ENCODE measurements at regions not wholly inside any gene's neighbourhood (a gene's known extent, or its start where the extent isn't known, plus 50 kb on each side); places are given as distances from the start of the nearest gene placed in this dataset.

- in situ Hi-C loops (cut with HindIII; ENCODE audit: low sequenced_read_pairs) = no loop called here
Measured at GRCh38 chr22:47245786-47246185, 483.3 kb downstream of the TBC1D22A start.

DNA sequence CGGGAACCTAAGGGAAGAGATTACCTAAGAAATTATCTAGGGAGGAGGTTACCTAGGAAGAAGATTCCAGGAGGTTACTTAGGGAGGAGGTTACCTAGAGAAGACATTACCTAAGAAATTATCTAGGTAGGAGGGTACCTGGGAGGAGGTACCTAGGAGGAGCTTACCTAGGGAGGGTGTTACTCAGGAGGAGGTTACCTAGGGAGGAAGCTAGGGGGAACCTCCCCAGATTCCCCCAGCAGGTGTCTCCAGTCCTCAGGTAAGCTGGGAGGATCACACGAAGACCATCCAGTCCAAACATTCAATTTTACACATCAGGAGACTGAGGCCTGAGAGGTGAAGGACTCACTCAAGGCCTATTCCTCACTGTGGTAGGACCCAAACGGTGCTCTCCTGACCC is 482.8 kb downstream of the TBC1D22A start:
- in situ Hi-C loops (cut with HindIII; ENCODE audit: low sequenced_read_pairs) = no loop called here

- in situ Hi-C loops (cut with HindIII; ENCODE audit: low sequenced_read_pairs) = no loop called here
Measured at GRCh38 chr22:47240116-47240515, 477.7 kb downstream of the TBC1D22A start.

- in situ Hi-C loops (cut with HindIII; ENCODE audit: low sequenced_read_pairs) = no loop called here
Measured at GRCh38 chr22:47239474-47239860, 477.0 kb downstream of the TBC1D22A start.

GRCh38 chr22:47238690-47239473 is 476.4 kb downstream of the TBC1D22A start:
- in situ Hi-C loops (cut with HindIII; ENCODE audit: low sequenced_read_pairs) = no loop called here

GRCh38 chr22:47237890-47238480 is 475.5 kb downstream of the TBC1D22A start:
- in situ Hi-C loops (cut with HindIII; ENCODE audit: low sequenced_read_pairs) = no loop called here

GRCh38 chr22:47236718-47237117 is 474.3 kb downstream of the TBC1D22A start:
- in situ Hi-C loops (cut with HindIII; ENCODE audit: low sequenced_read_pairs) = no loop called here

GRCh38 chr22:47236161-47236560 is 473.7 kb downstream of the TBC1D22A start:
- in situ Hi-C loops (cut with HindIII; ENCODE audit: low sequenced_read_pairs) = no loop called here

- in situ Hi-C loops (cut with HindIII; ENCODE audit: low sequenced_read_pairs) = no loop called here
Measured at GRCh38 chr22:47233316-47234243, 471.1 kb downstream of the TBC1D22A start.

GRCh38 chr22:47232753-47233152 is 470.3 kb downstream of the TBC1D22A start:
- in situ Hi-C loops (cut with HindIII; ENCODE audit: low sequenced_read_pairs) = no loop called here

- in situ Hi-C loops (cut with HindIII; ENCODE audit: low sequenced_read_pairs) = no loop called here
Measured at GRCh38 chr22:47232197-47232596, 469.7 kb downstream of the TBC1D22A start.

GRCh38 chr22:47231759-47232158 is 469.3 kb downstream of the TBC1D22A start:
- in situ Hi-C loops (cut with HindIII; ENCODE audit: low sequenced_read_pairs) = no loop called here

GRCh38 chr22:47230741-47231140 is 468.3 kb downstream of the TBC1D22A start:
- in situ Hi-C loops (cut with HindIII; ENCODE audit: low sequenced_read_pairs) = no loop called here

DNA sequence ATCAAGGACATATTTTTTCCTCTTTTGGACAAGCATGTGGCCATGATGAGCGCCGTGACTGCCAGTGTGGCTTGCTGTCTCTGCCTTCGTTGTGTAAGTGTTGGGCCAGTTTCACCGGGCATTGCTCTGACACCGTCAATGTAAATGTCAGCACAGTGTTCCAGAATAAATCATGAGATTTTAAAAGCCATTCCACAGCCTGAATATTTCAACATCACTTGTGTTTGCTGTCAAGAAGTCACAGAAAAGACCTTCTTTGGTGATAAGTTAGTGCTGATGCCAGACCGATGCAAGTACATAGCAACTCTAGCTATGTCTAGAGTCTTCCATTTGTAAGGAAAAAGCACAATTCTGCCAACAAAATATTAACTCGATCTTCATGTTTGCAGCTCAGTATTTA is 467.8 kb downstream of the TBC1D22A start:
- in situ Hi-C loops (cut with HindIII; ENCODE audit: low sequenced_read_pairs) = no loop called here

DNA sequence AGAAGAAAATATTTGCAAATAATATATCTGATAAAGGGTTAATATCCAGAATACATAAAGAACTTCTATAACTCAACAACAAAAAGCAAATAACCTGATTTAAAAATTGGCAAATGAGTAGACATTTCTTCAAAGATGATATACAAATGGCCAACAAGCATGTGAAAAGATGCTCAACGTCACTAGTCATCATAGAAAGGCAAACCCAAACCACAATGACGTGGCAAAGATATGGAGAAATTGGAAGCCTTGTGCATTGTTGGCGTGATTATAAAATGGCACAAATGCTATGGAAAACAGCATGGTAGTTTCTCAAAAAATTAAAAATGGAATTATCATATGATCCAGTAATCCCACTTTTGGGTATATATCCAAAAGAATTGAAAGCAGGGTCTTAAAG is 466.3 kb downstream of the TBC1D22A start:
- in situ Hi-C loops (cut with HindIII; ENCODE audit: low sequenced_read_pairs) = no loop called here

DNA sequence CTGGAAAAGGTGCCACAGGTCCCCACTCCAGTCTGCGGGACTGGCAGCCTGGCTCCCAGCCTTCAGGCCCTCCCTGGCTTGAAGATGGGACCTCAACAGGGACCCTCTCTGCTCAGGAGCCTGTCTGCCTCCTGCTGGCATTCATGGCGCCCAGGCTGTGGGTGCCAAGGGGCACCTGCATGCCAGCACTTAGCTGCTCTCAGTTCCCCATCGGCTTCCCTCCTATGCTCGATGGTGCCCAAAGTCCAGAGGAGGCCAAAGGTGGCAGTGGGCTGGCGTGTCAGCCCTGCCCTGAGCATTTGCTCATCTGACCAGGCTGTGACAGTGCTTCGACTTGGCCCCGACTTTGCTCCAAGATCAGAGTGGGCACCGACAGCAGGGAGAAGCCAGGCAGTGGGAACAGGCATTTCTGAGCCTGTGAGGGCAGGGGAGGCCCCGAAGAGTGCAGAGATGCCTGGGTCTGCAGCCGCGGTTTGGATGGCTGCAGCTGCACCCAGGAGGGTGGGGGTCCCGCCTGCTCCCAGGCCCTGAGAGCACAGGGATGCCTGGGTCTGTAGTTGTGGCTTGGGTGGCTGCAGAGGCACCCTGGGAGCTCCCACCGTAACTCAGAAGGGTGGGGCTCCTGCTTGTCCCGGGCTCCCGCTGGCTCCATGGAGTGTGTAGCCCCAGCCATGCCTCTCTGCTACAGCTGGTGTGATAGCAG is 463.6 kb downstream of the TBC1D22A start:
- in situ Hi-C loops (cut with HindIII; ENCODE audit: low sequenced_read_pairs) = no loop called here

- in situ Hi-C loops (cut with HindIII; ENCODE audit: low sequenced_read_pairs) = no loop called here
Measured at GRCh38 chr22:47225080-47225930, 462.9 kb downstream of the TBC1D22A start.

All from DLD1 (cell line).